GM18909 (cell line): ENCODE measurements at regions not wholly inside any gene's neighbourhood (a gene's known extent, or its start where the extent isn't known, plus 50 kb on each side); places are given as distances from the start of the nearest gene placed in this dataset.

ENCODE experiments used
- ATAC-seq: cut with Tn5 transposase; IDR thresholded peaks from one replicate; pipeline ENCODE4 v1.9.1; 2021; ENCODE audit warnings: mild to moderate bottlenecking; ENCODE audit not compliant: unreplicated experiment, poor library complexity

DNA sequence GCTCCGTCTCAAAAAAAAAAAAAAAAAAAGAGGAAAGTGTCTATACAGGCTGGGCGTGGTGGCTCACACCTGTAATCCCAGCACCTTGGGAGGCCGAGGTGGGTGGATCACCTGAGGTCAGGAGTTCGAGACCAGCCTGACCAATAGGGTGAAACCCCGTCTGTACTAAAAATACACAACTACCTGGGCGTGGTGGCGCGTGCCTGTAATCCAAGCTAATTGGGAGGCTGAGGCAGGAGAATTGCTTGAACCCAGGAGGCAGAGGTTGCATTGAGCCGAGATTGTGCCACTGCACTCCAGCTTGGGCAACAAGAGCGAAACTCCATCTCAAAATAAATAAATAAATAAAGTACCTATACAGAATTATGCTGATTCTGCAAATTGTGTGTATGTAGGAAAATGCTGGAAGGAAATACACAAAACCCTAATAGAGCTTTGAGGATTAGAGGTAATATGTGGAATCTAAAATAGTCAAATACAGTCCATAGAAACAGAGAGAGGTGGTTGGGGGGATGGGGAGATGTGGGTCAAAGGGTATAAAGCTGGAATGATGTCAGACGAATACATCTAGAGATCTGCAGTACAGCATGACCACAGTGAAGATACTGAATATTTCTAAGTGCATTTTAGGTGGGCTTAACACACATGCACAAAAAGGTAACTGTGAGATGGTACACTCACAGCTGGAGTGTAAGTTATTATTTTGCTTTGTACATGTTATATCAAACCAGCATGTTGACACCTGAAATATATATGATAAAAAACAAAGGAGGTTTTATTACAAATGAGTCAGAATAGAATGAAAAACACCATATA is 174.5 kb upstream of the KLF14 start:
- no peak for ATAC-seq

DNA sequence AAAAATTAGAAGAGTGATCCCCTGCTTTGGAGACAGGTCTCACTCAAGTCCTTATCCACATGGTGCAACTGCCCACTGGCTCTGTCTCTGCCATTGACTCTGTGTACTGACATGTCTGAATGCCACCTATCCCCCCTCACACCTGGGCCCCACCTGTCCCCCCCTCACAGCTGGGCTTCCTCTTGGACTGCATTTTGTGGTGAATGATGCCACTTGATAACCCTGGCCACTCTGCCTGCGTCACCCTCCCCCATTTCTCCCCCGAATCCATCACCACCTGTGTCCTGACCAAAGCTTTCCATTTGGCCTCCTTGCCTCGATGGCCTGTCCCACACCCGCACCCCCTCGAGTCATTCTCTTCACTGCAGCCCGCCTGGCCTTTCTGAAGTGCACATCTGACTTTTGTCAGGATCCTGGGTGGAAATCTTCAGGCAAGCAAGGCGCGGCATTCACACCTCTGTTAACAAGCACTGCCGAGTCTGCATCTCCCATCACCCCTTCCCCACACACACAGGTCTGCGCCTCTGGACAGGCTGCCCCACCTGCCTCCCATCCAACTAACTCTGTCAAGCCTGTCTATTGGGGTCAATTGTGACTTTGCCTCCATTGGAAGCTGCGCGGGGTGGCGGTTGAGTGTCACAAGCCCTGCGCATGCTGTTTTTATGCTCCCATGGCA is 175.3 kb upstream of the KLF14 start:
- ATAC-seq = no peak

DNA sequence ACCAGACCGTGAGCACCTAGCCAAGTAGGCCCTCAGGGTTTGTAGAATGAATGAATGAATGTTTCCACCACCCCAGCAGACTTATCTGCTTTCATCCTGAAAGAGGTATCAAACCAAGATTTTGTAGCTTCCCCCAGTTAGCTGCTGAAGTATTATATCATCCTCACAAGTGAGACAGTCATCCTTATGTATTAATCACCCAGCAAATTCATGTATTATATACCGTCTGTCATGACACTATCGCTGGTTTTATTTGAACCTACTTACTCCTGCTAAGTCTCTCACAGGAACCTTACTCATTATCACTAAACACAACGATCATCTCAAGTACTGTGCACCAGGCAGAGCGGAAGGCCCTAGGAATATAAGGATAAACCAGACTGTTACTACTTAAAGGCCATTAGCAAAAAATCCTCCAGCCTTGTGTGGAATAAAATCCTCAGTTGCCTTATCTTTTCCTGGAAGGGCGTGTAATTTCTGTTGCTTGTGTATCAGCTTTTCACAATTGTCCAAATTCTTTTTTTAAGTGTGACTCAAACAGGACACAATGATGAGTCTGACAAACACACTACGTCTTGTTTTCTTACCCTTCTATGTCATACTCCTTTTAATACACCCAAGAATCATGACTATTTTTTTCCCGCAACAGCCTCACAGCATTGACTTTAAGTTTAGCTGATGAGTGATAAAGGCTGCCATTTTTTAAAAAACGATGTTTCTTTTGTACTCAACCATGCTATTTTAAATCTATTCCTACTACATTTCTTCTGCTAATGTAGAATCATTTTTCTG is 176.1 kb upstream of the KLF14 start:
- ATAC-seq = no peak

DNA sequence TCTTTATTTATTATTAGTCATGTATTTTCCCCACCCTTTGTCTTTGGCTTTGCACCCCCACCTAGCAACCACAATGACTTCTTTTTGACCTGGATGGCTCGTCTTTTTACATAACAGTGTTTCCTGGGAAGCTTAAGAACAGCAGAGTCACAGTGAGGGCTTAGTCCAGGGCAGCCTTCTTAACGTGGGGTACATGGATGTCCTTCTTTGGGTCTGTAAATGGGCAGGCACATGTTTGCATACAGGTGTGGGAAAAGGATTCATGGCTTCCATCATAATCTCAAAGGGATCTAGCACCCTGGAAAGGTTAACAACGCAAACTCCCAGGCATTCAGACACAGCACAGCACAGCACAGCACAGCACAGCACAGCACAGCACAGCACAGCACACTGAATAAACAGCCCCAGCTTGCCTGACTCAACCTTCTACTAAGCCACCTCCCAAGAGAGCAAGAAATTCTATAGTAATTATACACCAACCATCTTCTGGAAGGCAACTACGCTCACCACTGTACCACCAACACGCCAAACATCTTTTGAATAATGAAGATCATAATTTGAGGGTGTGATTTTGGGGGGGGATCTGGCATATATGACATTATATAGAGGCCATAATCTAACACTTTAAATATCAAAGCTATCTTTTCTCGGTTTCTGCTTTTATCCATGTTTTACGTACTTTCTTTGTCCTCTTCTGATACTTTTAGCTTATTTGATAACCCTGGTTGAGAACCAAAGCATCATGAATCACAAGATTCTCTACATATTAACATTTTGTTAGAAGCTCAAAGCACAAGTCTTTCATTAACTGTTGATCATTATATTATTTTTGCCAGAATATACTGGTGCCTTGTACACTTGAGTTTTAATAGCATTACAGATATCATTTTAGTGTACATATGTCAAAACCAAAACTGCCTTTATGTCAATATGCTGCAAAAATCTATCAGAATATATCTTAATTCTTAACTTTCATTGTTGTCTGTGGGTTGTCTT is 177.2 kb upstream of the KLF14 start:
- ATAC-seq = no peak

DNA sequence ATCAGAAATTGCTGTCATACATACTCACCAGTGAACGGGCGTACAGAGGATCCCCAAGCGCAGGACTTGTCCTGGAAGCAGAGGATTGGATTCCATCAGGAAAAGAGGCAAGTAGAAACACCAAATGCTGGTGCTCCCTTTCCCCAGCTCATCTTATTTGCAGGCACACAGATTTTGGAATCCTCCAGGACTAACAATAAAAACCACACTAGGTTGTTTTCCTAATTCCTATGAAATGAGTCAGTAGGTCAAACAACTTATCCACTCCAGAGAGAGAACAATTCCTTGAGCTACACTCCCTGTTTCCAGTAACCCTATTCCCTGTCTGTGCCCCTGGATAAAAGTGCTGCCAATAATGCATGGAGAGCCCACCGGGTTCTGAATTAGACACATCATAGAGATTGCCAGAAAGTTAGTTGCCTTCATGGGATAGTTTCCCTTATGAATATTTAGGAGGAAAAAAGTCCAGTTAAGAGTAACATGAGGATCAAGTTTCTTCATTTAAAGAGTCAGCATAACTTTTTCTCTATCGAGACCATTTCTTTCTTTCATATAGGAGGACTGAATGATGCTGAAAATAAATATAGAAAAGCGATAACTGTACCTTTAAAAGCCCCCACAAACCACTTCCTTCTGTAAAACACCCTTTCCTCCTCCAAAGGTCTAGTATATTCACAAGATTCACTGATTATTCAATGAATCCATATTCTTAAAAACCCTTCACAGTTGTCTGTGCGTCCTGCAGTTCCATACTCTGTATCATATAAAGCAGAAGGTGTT is 178.3 kb upstream of the KLF14 start:
- no peak for ATAC-seq

DNA sequence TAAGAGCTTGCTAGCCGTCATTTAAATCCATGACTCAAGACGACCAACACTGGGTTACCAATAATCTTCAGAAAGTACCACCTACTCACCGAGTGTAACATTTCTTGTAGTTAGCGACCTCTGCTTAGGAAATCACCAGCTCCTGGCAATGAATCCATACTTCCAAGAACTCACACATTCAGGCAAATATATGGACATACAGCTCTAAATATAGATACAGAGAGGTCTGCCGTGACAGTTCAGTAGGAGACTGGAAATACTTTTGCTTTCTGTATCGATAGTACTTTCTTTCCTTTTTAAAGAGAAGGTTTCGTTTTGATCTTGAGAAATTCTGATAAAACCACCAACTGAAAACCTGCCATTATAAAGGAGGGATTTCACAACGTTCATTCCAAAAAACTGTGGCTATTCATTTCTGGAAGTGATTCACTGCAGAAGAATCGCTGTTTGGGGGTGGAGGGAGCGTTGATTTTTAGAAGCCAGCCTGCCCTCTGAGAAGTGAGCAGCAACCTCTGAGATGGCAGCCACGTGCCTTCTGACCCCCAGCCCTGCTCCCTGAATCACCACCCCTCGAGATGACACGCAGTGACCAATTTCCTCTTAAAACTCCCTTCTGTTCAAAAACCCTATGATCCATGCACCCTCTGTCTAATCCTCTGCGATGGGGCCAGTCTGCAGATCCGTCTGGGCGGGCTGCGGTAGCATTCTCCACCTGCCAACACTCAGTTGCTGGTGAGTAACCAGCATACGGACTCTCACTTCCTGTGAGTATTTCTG is 179.0 kb upstream of the KLF14 start:
- ATAC-seq = peak; percentile 91

DNA sequence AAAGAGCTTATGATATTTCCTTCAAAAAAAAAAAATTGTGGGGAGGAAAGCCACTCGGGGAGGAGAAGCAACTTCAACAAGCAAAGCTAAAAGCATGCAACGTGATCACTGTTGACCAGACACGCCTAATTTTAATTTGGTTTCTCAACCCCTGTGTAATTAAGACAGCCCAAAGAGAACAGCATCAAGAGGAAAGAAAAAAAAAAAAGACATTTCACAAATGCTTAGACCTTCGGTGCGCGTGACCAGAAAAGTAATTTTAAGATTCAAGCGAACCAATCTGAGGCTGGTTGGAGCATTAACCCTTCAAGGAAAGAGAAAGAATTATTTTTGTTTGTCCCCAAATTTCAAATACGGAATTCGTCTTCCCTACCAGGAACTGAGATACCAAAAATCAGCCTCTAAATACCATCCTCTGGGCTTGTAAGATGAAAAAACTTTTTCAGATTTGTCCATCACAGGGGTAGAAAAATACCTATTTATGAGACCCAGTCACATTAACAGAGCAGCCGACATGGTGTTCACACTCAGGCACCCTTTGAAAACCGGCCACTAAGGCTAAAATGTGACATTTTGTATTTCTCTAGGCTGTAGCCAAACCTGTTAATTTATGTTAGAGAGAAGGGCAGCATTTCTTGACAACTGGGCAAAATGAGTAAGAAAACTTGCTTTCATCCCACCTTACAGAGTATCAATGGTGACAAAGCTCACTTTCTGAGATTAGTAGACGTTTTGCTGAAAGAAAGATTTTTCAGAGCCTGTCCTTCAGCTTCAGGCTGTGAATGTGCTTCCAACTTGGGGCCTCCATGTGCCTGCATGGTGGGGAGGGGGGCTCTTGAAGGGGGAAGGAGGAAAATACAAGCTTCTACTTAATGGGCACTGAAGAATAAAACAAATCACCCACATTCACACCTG is 179.9 kb upstream of the KLF14 start:
- no peak for ATAC-seq

DNA sequence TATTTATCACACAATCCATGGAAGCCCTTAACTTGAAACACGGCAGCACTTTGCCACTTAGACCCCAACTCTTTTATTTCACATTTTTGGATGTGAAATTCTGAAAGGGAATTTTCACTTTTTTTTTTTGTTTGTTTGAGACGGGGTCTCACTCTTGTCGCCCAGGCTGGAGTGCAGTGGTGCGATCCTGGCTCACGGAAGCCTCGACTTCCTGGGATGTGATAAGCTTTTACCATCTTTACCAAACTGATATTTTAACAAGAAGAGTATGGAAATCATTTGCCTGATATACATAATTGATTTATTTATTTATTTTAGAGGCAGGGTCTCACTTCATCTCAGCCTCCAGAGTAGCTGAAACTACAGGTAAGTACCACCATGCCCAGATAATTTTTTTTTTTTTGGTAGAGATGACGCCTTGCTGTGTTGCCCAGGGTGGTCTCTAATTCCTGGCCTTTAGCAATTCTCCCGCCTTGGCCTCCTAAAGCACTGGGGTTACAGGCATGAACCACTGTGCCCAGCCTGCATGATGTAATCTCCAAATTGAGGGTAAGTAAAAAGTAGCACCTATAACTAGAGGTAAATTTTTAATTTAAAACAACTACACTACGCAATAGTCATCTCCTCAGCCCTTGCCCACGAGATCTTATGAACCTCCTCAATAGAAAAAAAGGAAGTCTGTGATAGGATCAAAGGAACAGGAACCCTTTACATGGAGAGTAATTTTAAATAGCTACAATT is 180.7 kb upstream of the KLF14 start:
- no peak for ATAC-seq

DNA sequence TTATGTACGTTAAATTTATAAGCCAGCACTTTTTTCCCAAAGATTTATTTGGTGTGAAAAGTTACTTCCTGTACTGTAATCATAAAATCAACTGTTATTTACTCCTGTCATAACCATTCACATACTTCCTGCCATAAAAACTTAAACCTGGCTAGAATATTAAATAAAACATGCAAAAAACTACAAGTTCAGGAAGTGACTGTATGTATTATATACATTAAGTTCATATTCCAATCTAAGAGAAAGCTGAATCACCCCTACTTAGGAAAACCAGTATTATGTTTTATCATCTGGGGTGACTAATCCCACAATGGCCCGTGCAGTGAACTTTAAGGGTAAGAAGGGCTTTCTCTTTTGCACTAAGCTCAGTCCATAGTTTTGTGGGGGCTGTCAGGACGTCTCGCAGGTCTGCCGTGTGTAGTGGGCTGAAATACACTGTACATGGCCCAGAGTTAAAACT is 183.7 kb upstream of the KLF14 start:
- no peak for ATAC-seq

DNA sequence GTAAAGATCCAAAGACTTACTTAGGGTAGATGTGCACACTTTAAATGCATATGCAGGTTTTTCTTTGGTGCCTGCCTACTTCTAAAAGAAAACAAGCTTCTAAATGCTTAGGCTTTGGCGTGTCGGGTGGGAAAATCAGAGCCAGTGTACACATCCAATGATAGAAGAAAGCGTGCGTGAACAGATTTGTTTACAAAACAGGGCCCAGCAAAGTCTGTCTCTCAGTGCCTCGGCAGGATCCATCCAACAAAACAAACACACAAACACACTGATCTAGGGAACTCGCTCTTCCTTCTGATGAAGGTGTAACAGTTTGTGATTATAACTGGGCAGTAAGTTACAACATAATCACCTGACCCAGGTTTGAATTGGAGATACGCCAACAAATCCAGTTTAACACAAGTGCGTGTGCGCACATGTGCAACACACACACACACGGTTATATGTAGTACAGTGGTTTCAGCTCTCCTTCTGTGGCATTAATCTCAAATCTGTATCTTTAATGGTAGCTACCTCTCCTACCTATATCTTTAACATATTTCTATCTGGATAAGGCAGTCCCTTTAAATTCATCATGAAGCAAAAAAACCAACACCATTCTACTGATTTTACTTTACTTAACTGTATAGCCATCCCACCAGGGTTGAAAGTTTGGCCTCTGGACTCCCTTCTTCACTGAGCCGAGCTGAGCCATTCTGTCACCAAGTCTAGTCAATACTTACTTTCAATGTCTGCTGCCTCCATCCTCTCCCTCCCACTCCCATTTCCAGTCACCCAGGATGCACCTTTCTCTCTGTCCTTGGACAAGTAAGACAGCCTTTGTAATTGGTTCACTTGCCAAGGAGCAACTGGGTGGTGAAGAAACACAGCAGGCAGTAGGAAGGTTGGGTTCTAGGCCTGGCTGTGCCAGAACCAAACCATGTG is 184.4 kb upstream of the KLF14 start:
- ATAC-seq = no peak

DNA sequence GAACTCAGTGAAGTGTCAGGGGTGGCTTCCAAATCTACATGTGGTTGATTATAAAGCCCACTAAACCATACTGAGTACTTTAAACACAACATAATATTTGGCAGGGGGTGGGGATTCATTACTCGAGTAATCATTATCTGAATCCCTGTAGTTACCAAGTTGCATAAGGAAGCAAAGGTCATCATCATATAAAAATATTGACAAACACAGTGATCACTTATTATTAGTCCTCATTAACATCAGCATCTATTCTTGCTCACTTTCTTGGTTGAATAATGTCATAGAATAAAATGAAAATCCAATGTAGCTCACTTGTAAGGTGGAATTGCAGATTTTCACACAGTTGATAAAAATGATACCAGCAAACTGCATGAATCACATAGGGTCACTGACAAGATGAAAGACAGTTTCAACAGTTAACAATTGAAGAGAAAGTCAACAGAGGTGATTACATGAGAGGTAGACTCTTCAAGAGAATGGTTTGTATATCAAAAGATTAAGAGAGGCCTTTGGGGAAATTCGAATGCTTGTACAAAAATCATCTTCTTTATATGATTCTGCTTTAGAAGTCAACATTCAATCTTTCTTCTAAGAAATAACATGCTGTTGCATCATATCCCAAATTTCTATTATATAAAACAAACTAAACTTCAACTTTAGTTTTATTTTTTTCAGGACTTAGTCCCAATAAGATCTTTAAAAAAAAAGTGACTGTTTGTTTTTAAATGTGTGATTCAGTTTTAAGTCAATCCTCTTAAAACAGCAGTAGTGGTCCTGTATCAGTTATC is 185.5 kb upstream of the KLF14 start:
- no peak for ATAC-seq

DNA sequence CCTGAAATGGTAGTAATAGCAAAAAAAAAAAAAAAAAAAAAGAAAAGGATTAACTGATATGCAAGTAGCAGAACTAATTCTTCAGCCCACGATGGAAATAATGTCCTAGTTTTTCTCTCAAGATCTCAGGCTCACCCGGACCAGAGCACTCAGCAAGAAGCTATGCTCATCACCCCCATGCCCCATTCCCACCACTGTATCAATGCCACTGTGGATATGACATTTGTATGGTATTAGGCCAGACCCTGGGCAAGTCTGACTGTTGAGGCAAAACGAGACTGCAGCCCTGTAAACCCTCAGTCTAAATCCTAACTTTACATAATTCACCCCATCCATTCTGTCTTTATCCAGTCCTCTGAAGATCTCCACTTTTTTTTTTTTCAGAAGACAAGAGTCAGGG is 186.1 kb upstream of the KLF14 start:
- ATAC-seq = no peak

DNA sequence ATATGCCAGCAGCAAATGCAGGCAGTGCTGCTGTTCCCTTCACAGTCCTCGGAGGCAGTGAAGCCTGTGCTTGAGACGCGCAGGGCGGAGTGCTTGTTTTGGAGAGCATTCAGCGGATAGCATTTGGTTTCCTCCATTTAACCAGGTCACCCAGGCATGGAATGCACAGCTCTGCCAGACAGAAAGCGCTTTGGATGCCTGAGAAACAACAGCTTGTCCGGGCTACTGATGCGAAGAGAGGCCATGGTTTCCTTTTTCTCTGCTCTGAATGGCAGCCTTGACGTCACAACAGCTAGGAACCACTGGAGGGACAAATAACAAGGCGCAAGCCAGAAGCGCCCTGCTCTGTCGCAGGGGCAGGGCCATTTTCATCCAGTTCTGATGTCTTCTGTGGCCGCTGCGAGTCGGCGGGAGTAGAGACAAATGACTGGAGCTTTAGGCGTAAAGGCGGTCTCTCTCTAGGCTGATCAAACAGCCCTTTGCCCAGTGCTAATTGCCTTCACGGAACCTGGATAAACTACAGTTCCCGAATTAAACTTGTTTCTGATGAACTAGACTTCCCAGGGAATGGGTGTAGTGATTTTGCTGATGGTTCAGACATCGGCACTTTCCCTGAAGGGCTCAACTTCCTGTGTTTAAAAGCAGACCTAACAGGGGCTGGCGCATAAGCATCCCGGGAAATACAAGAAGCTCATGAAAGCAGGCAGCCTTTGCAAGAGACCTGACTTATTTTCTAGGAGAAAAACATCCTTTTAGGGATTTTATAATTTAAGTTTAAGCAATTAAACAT is 187.6 kb upstream of the KLF14 start:
- ATAC-seq = no peak
